ENCODE measurements at regions not wholly inside any gene's neighbourhood (a gene's known extent, or its start where the extent isn't known, plus 50 kb on each side); places are given as distances from the start of the nearest gene placed in this dataset.

- intact Hi-C loops (cut with micrococcal nuclease) (no loop called here), in situ Hi-C loops (cut with MboI) (no loop called here)
- no peaks in the 10 kb centered on the region for H3K4me1 ChIP-seq (replicated peaks in 1 of 2; ENCODE audit: control insufficient read depth in 2 of 2, insufficient read depth in 2 of 2, low read length in 2 of 2)
- no peak overlapping the region for H2AFZ ChIP-seq (ENCODE audit: low read depth, low read length)
- no peak overlapping the region for H3K4me3 ChIP-seq
- ChIA-PET CTCF (ENCODE audit: low intra/inter-chr PET ratio) (no interaction called here), POLR2A (no interaction called here)
- H4K20me1 ChIP-seq (replicated peaks; ENCODE audit: control insufficient read depth, insufficient read depth, low read length): no peaks in the 10 kb centered on the region
- peaks cover 0 to 5% of the 10 kb centered on the region in 2 experiments; a peak in 1 of 5 replicates for H3K27me3 ChIP-seq (ENCODE audit: control insufficient read depth in 2 of 2, insufficient read depth in 2 of 2, low read length in 2 of 2)
- no peaks in the 10 kb centered on the region for H3K9me3 ChIP-seq (replicated peaks; ENCODE audit: control insufficient read depth, insufficient read depth, low read depth, low read length)
- BruUV-seq (replicated peaks): no TSS peak
- no peak for TF ChIP-seq CXXC5 (CRISPR knock-in tag; IDR thresholded peaks at IDR 0.05)
- no peak for TF ChIP-seq THAP12 (CRISPR knock-in tag; IDR thresholded peaks at IDR 0.05)
- no peak for TF ChIP-seq TAF15 (IDR thresholded peaks at IDR 0.05; ENCODE audit: low read depth, low read length)
- TF ChIP-seq ETV6 (IDR thresholded peaks at IDR 0.05; ENCODE audit: borderline replicate concordance in 1 of 2, low read depth in 2 of 2, low read length in 1 of 2): no peak
- no peak for TF ChIP-seq ETV6 (CRISPR knock-in tag; IDR thresholded peaks at IDR 0.05; ENCODE audit: borderline replicate concordance)
- TF ChIP-seq ZEB2 (IDR thresholded peaks at IDR 0.05): no peak
- TF ChIP-seq ZNF57 (CRISPR knock-in tag; IDR thresholded peaks at IDR 0.05): no peak
- no peak for TF ChIP-seq THRB (CRISPR knock-in tag; conservative IDR thresholded peaks at IDR 0.05)
- no peak for TF ChIP-seq ZNF696 (CRISPR knock-in tag; conservative IDR thresholded peaks at IDR 0.05)
- no peak for TF ChIP-seq ARID2 (IDR thresholded peaks at IDR 0.05)
- TF ChIP-seq ZNF75A (CRISPR knock-in tag; IDR thresholded peaks at IDR 0.05): no peak
- no peak for TF ChIP-seq MTF1 (CRISPR knock-in tag; IDR thresholded peaks at IDR 0.05; ENCODE audit: borderline replicate concordance)
- no peak for TF ChIP-seq ZFPM2 (CRISPR knock-in tag; IDR thresholded peaks at IDR 0.05)
- no peak for TF ChIP-seq SMARCC2 (IDR thresholded peaks at IDR 0.05; ENCODE audit: low read depth)
- TF ChIP-seq GABPB2 (CRISPR knock-in tag; conservative IDR thresholded peaks at IDR 0.05): no peak
- TF ChIP-seq NR2C2 (CRISPR knock-in tag; IDR thresholded peaks at IDR 0.05): no peak
- TF ChIP-seq NR2C2 (tag; IDR thresholded peaks at IDR 0.05): no peak
- no peak for TF ChIP-seq ZNF740 (CRISPR knock-in tag; IDR thresholded peaks at IDR 0.05)
- TF ChIP-seq ZNF740 (tag; IDR thresholded peaks at IDR 0.05): no peak
- TF ChIP-seq WHSC1 (IDR thresholded peaks at IDR 0.05; ENCODE audit: low read length): no peak
- H3K9ac ChIP-seq (ENCODE audit: insufficient read depth in 1 of 2, low read depth in 2 of 2, low read length in 2 of 2): no peak overlapping the region
- 0% methylated on average over 2 of the region's 2 CpGs for WGBS (ENCODE audit: insufficient coverage, low coverage, missing lambda C conversion rate)
- H3K4me2 ChIP-seq (ENCODE audit: insufficient read depth, low read length): no peak overlapping the region
- H3K36me3 ChIP-seq (ENCODE audit: control insufficient read depth, insufficient read depth, low read length): no peaks in the 10 kb centered on the region
- no peak overlapping the region for H3K27ac ChIP-seq (ENCODE audit: extremely low read depth, low read depth, low read length)
- no peaks in the 10 kb centered on the region for H3K79me2 ChIP-seq (ENCODE audit: control insufficient read depth, insufficient read depth, low read length)
- H3K9me1 ChIP-seq (ENCODE audit: control insufficient read depth, insufficient read depth, low read length): no peaks in the 10 kb centered on the region
- ATAC-seq (no peak), FAIRE-seq (no peak), DNase-seq (ENCODE audit: extremely low read depth in 1 of 4, low spot score in 3 of 4) (no peak)
Observed at GRCh38 chr5:159858871-159859270, 57.4 kb upstream of the ADRA1B start.
